ENCODE measurements at regions not wholly inside any gene's neighbourhood (a gene's known extent, or its start where the extent isn't known, plus 50 kb on each side); places are given as distances from the start of the nearest gene placed in this dataset.

GRCh38 chr10:131746785-131747184 lies 154.0 kb upstream of the PPP2R2D start:
- TF ChIP-seq CTCF (IDR thresholded peaks at IDR 0.05; ENCODE audit: poor library complexity) (no peak), EZH2phosphoT487 (IDR thresholded peaks at IDR 0.05; ENCODE audit: low read depth, severe bottlenecking, unreplicated experiment) (no peak), EZH2 (IDR thresholded peaks at IDR 0.05; ENCODE audit: borderline replicate concordance) (no peak)
